ENCODE measurements at regions not wholly inside any gene's neighbourhood (a gene's known extent, or its start where the extent isn't known, plus 50 kb on each side); places are given as distances from the start of the nearest gene placed in this dataset.
"Not testable (repeated sequence)": the region's sequence is repeated elsewhere in the genome, so short reads cannot be mapped to it uniquely, and the experiment has no call there.

DNA sequence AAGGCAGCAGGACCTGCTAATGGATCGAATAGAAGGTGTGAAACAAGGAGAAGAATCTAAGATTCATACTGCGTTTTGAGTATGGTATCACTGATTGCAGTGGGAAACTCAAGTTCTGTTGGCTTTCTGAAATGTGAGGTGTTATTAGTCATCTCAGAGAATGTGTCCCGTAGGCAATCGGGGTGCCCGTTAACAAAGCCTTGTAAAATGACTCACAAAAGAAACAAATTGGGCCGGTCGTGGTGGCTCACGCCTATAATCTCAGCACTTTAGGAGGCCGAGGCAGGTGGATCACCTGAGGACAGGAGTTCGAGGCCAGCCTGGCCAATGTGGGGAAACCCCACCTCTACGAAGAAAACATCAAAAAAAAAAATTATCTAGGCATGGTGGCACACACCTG is 118.2 kb upstream of the C7orf33 start:
- no peak for DNase-seq (ENCODE audit: low read depth)

DNA sequence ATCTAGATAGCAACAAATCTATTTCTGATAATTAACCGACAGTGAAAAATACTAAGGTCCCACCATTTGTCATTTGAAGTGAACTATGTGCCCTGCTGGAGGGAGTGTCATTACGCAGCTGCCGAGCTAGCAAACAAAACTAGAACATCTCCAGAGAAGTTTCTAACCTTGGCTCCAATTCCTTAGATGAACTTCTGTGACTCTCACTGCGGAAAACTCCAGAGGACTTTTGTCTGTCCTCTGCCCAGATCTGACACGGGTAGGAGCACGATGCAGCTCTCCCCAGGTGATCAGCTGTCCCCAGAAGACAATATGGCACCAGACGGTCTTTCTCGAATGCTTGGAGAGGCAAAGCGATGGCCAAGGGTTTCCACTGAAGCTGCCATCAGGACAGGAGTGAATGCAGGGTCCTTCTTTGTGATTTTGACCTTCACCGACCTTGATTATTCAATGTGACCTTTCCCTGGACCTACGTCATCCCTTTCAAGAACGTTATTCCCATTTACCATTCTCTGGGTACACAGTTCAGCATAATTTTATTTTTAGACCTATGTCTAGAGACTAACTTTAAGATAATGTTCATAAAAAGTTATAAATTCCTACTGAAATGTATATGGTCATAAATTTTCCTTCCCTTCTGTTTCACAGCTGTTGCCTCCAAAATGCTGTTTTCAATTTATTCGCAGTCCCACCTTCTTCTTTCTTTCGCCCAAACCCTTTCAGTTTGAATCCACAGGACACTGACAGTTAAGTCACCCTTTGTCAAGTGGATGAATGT is 116.7 kb upstream of the C7orf33 start:
- DNase-seq (ENCODE audit: low read depth) = no peak

DNA sequence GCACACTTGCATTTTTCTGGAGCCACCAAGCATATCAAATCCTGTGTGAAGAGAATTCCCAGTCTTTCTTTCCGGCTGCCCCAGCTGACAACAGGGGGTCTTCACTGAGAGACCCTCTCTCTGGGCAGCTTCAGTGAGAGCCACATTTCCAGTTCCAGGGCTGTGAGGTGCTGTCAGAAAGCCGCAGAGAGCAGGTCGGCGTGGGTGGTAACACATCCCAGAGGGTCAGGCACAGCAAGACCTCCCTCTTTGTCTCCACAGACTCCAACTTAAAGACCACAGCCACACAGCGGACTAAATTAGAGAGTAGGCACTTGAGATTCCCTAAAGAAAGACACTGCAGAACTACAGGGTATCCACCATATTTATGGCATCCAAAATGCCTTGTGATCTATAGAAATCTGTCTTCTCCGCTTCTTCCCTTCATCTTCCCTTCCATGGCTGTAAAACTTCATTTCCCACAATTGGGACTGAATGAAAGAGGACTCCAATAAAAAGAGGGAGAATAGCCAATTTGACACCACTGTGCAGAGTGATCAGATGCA is 116.0 kb upstream of the C7orf33 start:
- DNase-seq (ENCODE audit: low read depth) = no peak

DNA sequence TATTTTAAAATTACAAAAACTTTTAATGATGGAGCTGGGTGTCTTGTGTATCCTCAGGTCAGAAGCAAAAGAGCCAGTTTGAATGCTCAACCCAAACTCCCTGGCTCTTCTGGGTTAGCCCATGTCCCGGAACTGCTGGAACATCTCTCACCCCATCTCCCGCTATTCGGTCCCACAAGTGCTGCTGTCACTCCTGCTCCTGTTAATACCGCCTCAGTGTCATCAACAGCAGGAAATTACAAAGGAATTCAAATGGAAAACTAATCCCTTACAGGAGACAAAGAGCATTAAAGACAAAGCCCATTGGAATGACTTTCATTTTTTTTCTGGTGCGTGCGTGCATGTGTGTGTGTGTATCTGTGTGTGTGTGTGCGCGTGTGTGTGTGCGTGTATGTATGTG is 112.0 kb upstream of the C7orf33 start:
- no peak for DNase-seq (ENCODE audit: low read depth)

DNA sequence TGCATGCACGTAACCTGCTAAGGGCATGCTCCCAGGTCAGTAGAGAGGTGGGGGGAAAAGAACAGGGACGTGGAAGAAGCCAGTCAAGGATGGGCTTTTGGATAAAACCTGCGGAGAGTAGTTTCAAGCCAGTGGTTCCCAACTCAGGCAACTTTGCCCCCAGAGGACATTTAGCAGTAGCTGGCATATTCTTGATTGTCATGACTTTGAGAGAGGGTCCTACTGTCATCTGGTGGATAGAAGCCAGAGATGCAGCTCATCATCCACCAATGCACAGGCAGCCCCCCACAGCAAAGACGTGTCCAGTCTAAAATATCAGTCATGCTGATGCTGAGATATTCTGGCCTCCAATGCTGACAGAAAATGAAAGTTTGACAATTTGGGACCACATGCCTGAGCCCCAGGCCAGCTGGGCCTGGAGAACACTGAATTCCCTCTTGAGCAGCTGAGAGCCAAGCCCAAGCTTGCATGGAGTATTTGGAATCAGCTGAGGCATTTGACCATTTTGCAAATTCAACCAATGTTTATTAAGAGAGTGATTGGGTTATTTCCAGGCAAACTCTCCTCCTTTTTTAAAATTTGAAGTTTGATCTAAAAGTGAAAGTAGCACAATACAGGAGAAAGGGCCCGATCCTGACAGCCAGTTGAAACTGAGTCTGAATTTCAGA is 110.0 kb upstream of the C7orf33 start:
- no peak for DNase-seq (ENCODE audit: low read depth)

DNA sequence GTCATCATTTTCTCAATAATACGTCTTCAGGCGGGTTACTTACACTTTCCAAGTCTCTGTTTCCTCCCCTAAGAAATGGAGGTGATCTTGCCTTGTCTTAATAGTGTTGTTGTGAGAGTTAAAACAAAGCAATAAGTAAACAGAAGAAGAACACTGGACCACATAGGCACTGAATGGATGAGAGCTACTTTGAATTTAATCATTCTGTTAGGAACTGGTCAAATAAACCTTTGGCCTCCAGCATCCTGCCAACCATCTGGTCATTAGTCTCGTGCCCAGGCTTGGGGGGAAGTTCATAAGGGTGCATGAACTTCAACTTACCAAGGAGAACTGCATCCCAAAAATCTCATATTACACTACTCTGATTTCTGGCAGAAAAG is 109.4 kb upstream of the C7orf33 start:
- DNase-seq (ENCODE audit: low read depth) = no peak

DNA sequence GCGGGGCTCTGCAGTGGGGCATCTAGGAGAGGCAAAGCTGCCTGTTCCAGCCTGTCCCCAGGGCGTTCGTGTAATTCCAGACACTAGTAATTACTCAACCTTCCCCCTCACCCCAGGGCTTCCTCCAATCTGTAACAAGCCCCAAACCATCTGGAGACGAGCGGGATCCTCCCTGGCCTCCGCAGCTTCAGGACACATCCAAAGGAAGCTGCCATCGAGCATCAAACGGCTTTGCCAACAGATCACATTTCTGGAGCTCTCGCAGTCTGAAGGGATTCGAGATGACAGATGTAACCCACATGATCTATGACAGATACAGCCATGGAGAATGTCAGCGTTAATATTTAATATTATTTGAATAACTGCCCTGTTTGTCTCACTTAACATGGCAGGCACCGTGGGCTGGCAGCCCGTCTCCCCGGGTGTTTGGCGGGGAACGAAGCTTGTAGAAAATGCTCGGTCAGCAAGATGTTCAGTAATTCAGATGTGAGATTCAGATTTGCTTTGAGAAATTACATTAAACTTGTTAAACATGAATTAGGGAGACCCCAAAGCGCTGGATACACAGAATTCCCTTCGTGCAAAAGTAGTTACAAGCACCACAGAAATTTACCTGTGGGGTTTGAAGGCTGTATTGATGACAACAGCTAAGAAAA is 108.5 kb upstream of the C7orf33 start:
- DNase-seq (ENCODE audit: low read depth) = no peak

DNA sequence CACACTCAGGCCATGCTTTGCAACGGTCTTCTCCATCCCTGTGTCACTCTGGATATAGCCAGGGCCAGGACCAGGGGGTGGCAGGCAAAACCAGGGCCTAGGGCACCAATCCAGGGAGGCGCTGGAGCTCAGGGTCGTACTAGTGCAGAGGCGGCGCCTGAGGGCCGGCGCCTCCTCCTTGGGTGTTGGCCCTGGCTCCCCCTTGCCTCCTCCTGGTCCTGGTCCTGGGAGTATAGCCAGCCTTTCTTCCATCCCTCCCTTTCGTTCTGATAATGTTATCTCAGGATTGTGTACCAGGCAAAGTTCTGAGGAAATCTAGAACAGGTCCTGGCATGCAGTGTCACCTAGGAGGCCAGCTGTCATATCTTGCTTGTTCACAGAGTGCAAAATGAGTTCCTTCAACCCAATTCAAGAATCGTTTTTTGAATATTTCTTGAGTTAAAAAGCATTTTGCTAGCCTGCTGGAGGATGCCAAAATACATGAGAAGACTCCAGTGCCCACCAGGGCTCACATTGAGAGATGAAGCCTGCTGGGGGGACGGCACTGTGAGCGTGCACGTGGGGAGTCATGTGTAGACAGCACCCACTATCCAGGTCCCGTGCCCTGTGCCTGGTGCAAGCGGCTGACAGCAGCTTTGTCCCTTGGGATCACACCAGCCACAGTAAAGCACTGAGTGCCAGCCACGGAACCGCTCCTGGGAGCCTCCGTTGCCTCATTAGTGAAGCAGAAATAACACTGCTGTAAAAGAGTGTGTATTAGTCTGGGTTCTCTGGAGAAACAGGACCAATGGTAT is 106.9 kb upstream of the C7orf33 start:
- no peak for DNase-seq (ENCODE audit: low read depth)

DNA sequence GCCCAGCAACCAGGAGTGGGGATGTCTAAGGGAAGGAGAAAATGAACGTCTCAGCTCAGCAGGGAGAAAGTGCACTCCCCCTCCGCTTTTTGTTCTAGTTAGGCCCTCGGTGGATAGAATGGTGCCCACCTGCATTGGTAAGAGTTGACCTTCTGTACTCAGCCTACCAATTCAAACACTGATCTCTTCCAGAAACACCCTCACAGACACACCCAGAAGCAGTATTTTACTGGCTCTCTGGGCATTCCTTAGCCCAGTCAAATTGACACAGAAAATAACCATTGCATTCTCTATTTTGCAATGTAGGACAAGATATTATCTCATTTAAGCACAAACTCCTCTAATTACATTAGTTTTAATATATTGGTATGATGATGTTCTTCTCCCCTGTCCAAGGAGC is 106.1 kb upstream of the C7orf33 start:
- DNase-seq (ENCODE audit: low read depth) = no peak

DNA sequence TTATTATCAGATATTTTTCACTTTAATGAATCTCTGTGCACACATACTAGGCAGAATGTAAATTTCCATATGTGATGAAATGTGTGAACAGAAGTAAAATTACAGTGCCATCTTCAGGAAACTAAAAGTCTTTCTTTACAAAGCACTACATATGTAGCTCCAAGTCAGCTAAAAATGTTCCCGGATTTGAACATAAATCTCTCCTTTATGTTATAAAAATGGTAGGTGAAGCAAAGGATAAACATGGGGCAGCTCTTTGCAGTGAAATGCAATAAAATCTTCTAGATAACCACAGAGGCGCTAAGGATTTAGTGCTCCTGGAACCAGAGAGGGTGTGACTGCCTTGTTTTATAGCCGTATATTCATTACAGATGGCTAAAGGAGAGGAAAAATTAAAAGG is 104.9 kb upstream of the C7orf33 start:
- no peak for DNase-seq (ENCODE audit: low read depth)

DNA sequence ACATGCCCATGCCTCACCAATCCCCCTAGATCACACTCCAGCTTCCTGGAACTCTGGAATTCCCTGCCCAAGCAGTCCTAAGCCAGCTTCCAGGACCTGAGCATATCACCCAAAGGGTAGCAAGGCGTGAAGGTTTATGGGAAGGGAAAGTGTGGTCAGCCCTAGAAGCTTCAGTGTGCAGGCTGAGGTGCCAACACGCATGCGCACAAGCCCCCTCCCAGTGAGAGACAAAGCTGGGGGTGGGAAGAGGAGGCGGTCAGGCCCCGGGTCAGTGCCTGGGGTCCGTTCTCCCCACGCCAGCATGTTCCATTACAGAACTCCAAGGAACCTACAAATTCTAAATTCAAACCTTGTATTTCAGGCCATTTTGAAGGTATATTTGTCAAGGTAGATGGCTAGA is 103.6 kb upstream of the C7orf33 start:
- no peak for DNase-seq (ENCODE audit: low read depth)

DNA sequence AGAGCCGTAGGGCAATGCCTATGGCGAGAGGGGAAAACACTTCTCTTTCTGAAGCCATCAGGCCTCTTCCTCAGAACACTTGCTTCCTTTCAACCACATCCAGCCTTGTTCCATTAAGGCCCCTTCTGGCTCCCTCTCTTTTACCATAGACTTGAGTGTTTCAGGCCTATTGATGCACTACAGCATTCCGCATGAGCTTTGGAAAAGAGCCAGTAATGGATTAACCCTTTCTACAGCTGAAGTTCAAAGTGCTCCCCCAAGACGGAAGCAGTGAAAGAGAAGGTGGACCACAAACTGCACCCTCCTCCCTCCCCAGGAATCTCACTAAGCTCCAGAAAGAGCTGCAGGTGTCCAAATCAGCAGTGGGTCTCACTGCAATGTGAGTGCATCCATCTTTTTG is 102.7 kb upstream of the C7orf33 start:
- no peak for DNase-seq (ENCODE audit: low read depth)

DNA sequence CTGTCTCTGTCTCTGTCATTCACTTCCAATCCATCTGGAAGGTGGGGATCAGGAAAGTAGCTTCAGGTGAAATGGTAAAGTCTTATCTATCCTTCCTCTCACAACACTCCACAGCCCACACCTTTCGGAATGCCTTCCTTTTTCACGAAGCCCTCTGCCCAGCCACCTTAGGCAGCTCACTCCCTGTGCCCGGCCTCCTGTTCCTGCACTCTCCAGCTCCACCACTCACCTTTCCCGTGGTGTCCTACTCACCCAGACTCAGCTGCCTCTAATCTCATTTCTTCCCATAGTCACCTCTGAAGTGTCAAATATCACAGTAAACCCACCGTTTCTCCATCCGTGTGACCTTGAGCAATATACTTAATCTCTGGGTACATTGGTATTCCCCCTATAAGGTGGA is 100.9 kb upstream of the C7orf33 start:
- no peak for DNase-seq (ENCODE audit: low read depth)

DNA sequence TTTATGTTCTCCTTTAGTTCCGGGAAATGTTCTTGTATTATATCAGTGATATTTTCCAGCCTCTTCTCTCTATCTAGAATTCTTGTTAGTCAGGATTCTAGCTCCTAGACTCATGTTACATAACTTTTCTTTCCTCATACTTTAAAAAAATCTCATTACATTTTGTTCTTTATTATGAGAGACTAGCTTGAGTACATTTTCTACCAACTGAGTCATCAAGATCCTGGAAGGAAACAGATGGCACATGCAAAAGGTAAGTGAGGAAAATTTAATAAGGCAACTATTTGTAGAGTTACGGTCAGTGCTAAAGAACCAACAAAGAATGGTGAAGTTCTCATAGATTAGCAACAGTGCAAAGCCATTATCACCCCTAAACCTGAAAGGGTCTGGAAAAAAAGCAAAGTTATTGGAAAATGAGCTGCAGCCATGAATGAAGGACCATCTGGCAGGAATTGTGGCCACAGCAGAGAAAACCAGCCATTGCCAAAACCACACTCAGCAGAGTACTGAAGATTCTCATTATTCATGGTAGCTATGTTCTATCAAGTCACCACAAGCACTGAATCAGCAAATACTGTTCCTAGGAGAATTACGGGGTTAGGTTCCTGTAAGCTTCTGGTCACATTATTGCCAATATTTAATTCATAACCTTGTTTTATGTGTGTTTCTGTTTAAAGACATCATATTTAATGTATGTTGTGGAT is 98.3 kb upstream of the C7orf33 start:
- no peak for DNase-seq (ENCODE audit: low read depth)

DNA sequence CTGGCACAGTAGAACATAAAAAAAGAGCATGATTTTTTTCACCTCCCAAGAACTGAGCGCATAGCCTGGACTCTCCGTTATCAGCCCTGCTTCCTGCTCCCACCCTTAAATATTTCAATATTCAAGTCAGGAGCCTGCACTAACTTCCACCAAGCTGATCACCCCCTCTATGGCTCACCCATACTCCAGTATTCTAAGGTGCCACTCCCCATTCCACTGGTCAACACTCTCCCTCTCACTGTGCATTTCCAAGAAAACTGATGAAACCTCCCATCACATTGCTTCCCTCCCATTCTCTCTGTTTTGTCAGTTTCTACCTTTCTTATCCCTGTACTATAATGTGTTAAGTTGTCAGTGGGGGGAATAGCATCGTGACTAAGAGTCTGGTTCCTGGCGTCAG is 95.0 kb upstream of the C7orf33 start:
- DNase-seq (ENCODE audit: low read depth) = no peak

DNA sequence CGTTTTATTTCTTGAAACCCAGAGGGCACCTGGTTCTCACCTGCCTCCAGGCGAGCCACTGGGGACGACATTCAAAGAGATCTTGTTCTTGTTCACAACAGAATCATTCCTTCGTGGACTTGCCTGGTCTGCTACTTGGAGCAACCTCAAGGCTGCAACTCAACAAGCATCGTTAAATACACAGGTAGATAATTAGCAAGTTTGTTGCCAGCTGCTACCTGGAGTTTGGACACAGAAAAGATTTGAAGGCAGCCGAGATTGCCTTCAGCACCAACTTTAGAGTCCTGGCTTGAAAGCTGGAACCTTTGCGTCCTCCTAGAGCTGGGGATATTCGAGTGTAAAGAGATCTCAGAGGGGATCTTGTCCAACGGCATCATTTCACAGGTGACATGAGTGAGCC is 89.6 kb upstream of the C7orf33 start:
- DNase-seq (ENCODE audit: low read depth) = no peak

DNA sequence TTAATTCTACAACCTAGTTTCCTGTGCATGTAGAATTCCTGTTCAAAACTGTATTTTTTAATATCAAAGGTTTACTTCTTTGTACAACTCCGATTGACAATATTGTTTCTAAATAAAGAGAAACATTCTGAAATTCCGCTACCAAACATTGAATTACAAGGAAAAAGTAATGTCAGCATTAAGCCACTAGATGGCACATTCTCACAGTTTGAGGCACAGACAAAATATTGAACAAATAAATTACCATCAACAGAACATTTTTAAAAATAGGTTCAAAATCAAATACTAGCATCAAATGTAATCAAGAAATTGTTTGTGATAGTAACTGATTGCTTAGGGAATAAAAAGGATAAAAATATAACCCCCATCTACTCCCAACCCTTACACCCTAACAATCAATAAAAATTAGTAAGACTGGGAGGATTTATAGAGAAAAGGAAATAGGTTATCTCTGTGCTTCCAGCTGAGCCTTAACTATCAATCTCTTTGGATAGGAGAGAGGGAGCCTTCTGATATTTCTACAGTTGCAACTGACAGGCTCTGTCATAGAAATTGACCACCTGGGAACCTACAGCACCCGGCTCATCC is 86.6 kb upstream of the C7orf33 start:
- no peak for DNase-seq (ENCODE audit: low read depth)

DNA sequence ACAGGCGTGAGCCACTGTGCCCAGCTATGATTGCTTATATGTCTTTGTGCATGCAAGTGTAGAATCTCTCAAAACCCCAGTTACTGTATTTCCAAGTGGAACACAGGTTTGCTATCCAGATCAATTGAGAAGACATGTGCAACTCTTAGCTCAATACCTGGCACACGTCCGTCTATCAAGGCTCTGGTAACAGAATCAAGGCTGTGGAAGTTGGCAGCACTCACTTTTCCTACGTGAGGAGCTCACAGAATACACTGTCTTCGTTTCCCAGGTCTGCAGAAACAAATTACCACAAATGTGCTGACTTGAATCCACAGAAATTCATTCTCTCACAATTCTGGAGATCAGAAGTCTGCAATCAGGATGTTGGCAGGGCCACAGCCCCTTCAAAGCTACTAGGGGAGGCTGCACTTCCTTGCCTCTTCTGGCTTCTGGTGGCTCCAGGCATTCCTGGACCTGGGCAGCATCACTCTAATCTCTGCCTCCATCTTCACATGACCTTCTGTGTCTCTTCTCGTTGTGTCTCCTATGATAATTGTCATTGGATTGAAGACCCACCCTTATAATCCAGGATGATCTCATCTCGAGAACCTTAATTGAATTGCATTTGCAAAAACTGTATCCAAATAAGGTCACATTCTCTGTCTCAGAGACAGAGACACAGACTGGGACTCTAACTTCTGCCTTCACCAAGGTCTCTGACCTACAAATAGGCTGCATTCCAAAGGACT is 84.8 kb upstream of the C7orf33 start:
- no peak for DNase-seq (ENCODE audit: low read depth)

DNA sequence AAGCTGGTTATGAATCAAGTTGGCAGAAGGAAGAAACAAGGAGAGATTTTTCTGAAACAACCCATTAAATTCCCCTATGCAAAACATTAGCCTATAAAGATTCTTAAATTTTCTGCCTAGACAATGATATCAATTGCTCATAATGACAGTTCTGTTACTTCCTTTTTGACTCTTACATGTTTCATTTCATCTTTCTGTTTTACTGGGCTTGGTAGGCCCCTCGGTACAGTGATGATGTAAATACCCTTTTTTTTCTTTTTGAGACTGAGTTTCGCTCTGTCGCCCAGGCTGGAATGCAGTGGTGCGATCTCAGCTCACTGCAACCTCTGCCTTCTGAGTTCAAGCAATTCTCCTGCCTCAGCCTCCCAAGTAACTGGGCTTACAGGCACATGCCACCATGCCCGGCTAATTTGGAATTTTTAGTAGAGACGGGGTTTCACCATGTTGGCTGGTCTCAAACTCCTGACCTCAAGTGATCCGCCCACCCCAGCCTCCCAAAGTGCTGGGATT is 83.4 kb upstream of the C7orf33 start:
- DNase-seq (ENCODE audit: low read depth) = not testable (repeated sequence)

DNA sequence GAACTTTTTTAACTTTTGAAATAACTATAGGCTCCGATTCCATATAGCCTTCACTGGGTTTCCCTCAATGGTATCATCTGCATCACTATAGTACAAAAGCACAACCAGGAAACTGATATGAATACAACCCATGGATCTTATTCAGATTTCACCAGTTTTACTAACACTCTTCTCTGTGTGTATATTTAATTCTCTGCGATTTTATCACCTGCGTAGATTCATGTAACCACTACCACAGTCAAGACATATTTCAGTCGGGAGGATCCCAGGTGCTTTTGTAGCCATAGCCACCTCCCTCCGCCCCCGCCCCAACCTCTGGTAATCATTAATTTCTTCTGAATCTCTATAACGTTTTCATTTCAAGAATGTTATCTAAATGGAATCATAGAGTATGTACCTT is 82.8 kb upstream of the C7orf33 start:
- no peak for DNase-seq (ENCODE audit: low read depth)

Measured in T follicular helper cell (primary cell).